Adrenal gland (tissue), 9 donors: ENCODE measurements at regions not wholly inside any gene's neighbourhood (a gene's known extent, or its start where the extent isn't known, plus 50 kb on each side); places are given as distances from the start of the nearest gene placed in this dataset.

ENCODE experiments used
- DNase-seq, 7 donors: peaks; one replicate each; pipeline ENCODE4 v3.0.0-alpha.2; 2019 to 2020
- H3K27ac ChIP-seq, 5 donors: fragments of 200-600 bp; sonication (generic) in 4 of 5; 1 replicate in 3 of 5; 2 replicates in 2 of 5; pipeline versions ENCODE4 v1.5.1 to v1.8.0; 2016 to 2020; ENCODE audit warnings: mild to moderate bottlenecking in 1 of 5
- H3K27me3 ChIP-seq: fragments of 200-600 bp; 2 replicates; pipeline ENCODE4 v1.8.0; 2021
- H3K36me3 ChIP-seq, 2 donors: fragments of 200-600 bp; replicated peaks in 1 of 2; 1 replicate in 1 of 2; 2 replicates in 1 of 2; pipeline versions ENCODE4 v1.5.1 to v1.8.0; 2018 to 2022
- H3K4me1 ChIP-seq, 2 donors: fragments of 200-600 bp; replicated peaks in 1 of 2; 1 replicate in 1 of 2; 2 replicates in 1 of 2; pipeline versions ENCODE4 v1.5.1 to v1.8.0; 2018 to 2021
- H3K4me3 ChIP-seq, 4 donors: fragments of 200-600 bp; sonication (generic) in 3 of 4; one replicate each; pipeline ENCODE4 v1.5.1; 2016 to 2018
- H3K9me3 ChIP-seq, 3 donors: fragments of 200-600 bp; sonication (generic) in 1 of 3; replicated peaks in 1 of 3; 1 replicate in 2 of 3; 2 replicates in 1 of 3; pipeline versions ENCODE4 v1.5.1 to v1.8.0; 2016 to 2021
- POLR2A ChIP-seq, 2 donors: fragments of 450-650 bp; IDR thresholded peaks; one replicate each; pipeline ENCODE4 v1.6.1; 2017; ENCODE audit warnings: antibody characterized with exemption in 2 of 2, mild to moderate bottlenecking in 2 of 2, moderate library complexity in 1 of 2
- WGBS, 4 donors: extraction: QIAGEN DNeasy Blood & Tissue Kit in 2 of 4; methylation state at CpG; one replicate each; pipeline versions ENCODE4 v1.1.5 to v1.1.7; 2013 to 2017; 5-methylcytosine and 5-hydroxymethylcytosine counted together
- intact Hi-C, 2 donors: fragments of 100-400 bp; cut with DNase I; formaldehyde crosslinking; loops; one replicate each; pipeline versions ENCODE4 v1.14.1 to v1.15.0; 2022 to 2023
- TF ChIP-seq, protein P1 (sequence below), 6 experiments: fragments of 450-650 bp in 4 of 6; fragments of 200-600 bp in 2 of 6; sonication (generic) in 1 of 6; IDR thresholded peaks; 1 replicate in 5 of 6; 2 replicates in 1 of 6; pipeline versions ENCODE4 v1.5.1 to v1.8.0; 2016 to 2021; ENCODE audit warnings: antibody characterized with exemption in 6 of 6, mild to moderate bottlenecking in 2 of 6, moderate library complexity in 1 of 6
- donor health status: healthy with polysubstance abuse.
- donor health status: Bipolar disorder and iron deficiency.
- donor health status: DM: yes; HTN: yes; CAD: no.
- donor health status: DM: no; HTN: no; CAD: no.
- donor health status: DM: no; HTN: no; CAD: no.

DNA sequence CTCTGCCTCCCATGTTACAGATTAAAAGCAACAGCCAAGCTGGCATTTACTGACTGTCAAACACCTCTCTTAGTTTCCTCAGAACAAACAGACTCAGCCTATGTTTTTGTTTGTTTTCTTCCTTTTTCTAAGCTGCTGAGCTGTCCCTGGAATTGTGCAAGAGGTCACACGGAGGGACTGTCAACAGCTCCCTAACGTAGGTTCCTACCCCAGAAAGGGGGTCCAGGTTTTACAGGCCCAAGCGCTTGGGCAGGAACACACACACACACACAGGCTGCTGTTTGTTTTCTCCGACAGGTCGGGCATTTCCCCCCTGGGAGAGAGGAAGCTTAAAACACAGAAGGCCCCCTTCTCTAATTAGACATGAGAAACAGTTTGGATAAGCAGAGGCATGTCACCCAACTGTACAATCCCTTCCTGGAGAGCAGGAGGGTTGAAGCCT lies 739.6 kb upstream of the TBX3 start:
- H3K27ac ChIP-seq: no peak overlapping the region
- H3K27me3 ChIP-seq: no peaks in the 10 kb centered on the region
- intact Hi-C loops: no loop called here
- TF ChIP-seq, protein P1, sequence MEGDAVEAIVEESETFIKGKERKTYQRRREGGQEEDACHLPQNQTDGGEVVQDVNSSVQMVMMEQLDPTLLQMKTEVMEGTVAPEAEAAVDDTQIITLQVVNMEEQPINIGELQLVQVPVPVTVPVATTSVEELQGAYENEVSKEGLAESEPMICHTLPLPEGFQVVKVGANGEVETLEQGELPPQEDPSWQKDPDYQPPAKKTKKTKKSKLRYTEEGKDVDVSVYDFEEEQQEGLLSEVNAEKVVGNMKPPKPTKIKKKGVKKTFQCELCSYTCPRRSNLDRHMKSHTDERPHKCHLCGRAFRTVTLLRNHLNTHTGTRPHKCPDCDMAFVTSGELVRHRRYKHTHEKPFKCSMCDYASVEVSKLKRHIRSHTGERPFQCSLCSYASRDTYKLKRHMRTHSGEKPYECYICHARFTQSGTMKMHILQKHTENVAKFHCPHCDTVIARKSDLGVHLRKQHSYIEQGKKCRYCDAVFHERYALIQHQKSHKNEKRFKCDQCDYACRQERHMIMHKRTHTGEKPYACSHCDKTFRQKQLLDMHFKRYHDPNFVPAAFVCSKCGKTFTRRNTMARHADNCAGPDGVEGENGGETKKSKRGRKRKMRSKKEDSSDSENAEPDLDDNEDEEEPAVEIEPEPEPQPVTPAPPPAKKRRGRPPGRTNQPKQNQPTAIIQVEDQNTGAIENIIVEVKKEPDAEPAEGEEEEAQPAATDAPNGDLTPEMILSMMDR (IDR thresholded peaks at IDR 0.05): no peak
- TF ChIP-seq POLR2A (IDR thresholded peaks at IDR 0.05): no peak
- H3K36me3 ChIP-seq: no peaks in the 10 kb centered on the region
- no peak for DNase-seq
- no peaks in the 10 kb centered on the region for H3K4me1 ChIP-seq
- no peaks in the 10 kb centered on the region for H3K9me3 ChIP-seq
- no peak overlapping the region for H3K4me3 ChIP-seq
- 50 to 66% (median 56%) methylated on average over 5 of the region's 5 CpGs for WGBS, 4 donors

DNA sequence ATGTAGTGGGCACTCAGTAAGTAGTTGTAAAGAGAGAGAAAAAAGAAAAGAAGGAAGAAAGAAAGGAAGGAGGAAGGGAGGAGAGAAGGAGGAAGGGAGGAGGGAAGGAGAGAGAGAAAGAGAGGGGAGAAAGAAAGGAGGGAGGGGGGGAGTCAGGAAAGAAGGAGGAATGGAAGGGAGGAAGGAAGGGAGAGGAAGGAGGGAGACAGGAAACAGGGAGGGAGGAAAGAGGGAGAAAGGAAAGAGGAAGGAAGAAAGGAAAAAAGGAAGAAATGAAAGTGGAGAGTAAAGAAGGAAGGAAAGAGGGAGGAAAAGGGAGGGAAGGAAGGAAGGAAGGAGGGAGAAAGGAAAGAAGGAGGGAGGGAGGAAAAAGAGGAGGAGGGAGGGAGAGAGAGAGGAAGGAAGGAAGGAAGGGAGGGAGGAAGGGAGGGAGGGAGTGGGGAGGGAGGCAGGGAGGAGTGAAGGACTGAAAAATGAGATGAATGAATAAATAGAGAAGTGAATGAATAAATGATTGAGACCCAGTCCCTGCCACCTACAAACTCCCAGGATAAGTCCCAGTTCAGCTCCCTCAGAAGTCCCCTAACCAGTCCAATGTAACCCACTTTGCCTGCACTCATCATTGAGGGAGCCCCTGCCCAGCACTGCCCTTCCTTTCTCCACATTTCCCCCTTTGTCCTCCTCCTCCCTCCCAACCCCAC lies 739.0 kb upstream of the TBX3 start:
- Histone ChIP-seq H3K9me3 (no peaks in the 10 kb centered on the region), H3K27ac (no peak overlapping the region), H3K27me3 (no peaks in the 10 kb centered on the region), H3K4me1 (no peaks in the 10 kb centered on the region), H3K36me3 (no peaks in the 10 kb centered on the region), H3K4me3 (no peak overlapping the region)
- intact Hi-C loops: no loop called here
- no peak for DNase-seq
- TF ChIP-seq POLR2A (IDR thresholded peaks at IDR 0.05): no peak
- TF ChIP-seq, protein P1 (IDR thresholded peaks at IDR 0.05): no peak

DNA sequence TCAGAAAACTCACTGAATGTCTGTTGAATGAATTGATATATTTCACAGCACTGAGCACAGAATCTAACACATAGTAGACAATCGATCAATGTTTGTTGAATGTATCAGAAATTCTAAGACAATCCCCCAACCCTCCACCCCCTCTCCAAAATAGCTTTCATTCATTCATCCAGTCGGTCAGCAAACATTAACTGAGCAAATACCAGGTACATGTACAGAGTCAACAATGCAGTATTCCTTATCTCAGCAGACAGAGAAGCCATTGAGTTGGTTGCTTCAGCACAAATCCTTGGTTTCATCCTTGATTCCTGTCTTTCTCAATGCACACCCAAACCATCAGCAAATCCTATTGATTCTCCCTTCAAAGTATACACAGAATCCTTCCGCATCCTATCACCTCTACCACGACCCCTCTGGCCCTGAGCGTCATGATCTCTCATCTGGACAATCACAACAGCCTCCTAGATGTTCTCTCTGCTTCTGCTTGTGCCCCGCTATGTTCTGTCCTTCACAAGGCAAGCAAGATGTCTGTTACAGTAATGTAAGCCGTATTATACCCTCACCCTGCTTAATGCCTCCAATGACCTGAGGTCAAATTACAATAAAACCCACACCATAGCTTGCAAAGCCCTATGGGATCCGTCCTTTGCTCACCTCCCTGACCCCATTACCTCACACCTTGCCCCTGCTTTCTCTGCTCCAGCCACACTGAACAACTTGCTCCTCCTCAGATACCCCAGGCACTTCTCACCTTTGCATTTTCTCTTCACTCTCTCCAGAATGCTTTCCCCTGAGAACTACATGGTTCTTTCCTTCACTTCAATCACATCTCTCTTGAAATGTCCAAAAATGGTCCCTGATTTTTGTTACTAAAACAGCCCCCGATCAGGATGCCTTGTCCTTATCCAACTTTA lies 738.1 kb upstream of the TBX3 start:
- H3K9me3 ChIP-seq: no peaks in the 10 kb centered on the region
- H3K36me3 ChIP-seq: no peaks in the 10 kb centered on the region
- H3K4me1 ChIP-seq: no peaks in the 10 kb centered on the region
- H3K27ac ChIP-seq: no peak overlapping the region
- WGBS, 4 donors: 85 to 91% (median 90%) methylated on average over 9 of the region's 9 CpGs
- intact Hi-C loops: no loop called here
- TF ChIP-seq, protein P1 (IDR thresholded peaks at IDR 0.05): no peak
- no peak for TF ChIP-seq POLR2A (IDR thresholded peaks at IDR 0.05)
- no peak overlapping the region for H3K4me3 ChIP-seq
- no peaks in the 10 kb centered on the region for H3K27me3 ChIP-seq
- no peak for DNase-seq

DNA sequence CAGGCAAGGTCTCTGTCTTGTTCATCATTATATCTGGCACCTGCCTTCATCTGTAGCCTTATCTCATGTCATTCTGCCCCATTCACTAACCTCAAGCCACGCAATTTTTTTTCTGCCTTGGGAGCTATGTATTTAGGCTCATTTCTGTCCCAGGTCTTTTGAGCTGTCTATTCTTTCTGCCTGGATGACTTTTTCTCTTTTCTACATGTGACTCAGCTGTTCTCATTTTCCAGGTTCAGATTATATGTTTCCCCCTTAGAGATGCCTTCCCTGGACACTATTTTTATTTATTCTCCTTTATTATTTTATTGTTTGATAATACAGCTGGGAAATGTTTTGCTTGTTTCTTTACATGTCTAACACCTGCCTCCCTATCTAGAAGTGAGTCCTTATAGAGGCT lies 737.4 kb upstream of the TBX3 start:
- 82 to 98% (median 83%) methylated on average over 1 of the region's 1 CpG for WGBS, 4 donors

More for the DNA sequence above, 737.4 kb upstream of the TBX3 start:
- Histone ChIP-seq H3K27ac (no peak overlapping the region), H3K4me1 (no peaks in the 10 kb centered on the region), H3K4me3 (no peak overlapping the region), H3K36me3 (no peaks in the 10 kb centered on the region), H3K27me3 (no peaks in the 10 kb centered on the region), H3K9me3 (no peaks in the 10 kb centered on the region)
- no peak for DNase-seq
- TF ChIP-seq, protein P1 (IDR thresholded peaks at IDR 0.05): no peak
- no peak for TF ChIP-seq POLR2A (IDR thresholded peaks at IDR 0.05)
- intact Hi-C loops: no loop called here
